ENCODE measurements at regions not wholly inside any gene's neighbourhood (a gene's known extent, or its start where the extent isn't known, plus 50 kb on each side); places are given as distances from the start of the nearest gene placed in this dataset.

DNA sequence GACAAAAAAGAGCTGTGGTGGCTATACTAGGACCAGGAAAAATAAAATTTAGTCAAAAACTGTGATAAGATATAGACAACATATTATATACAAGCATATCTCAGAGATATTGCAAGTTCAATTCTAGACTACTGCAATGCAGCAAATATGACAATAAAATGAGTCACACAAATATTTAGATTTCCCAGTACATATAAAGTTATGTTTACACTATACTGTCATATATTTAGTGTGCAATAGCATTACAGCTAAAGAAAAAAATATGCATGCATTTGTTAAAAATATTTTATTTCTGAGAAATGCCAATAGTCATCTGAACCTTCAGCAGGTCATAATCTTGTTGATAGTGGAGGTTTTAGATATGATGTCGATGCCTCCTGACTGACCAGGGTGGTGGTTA, 72.1 kb downstream of the AKR1C4 start:
- CTCF ChIA-PET: interaction anchor here (1.1 kb wide), 1 partner anchor 14 kb away, joined by 3 read pairs; no protein-coding TSS in a partner anchor

DNA sequence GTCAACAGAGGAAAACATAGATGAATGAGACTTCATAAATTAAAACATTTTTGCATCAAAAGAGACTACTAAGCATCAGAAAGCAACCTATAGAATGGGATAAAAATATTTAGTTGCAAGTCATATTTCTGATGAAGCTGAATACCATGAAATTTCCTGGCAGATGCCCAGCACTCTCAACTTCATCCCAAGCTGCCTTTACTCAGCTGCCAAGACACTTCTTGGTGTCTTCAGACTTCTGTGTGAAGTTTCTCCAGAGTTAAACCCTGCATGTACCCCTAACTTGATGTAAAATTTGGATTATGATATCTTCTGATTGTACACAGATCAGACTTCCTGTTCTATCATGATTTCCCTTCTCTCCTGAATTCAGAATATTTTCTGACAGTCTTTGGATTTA, 73.2 kb downstream of the AKR1C4 start:
- TF ChIP-seq WT1 (tag by site-specific recombination; IDR thresholded peaks at IDR 0.05) (no peak), ZSCAN16 (tag by site-specific recombination; IDR thresholded peaks at IDR 0.05) (no peak), GLI2 (tag by site-specific recombination; IDR thresholded peaks at IDR 0.05; ENCODE audit: borderline replicate concordance, low read depth) (no peak), ZNF571 (tag by site-specific recombination; IDR thresholded peaks at IDR 0.05) (no peak), ZSCAN23 (tag by site-specific recombination; IDR thresholded peaks at IDR 0.05) (no peak), ZNF529 (tag by site-specific recombination; IDR thresholded peaks at IDR 0.05; ENCODE audit: insufficient replicate concordance) (no peak), ZBTB20 (tag by site-specific recombination; IDR thresholded peaks at IDR 0.05) (no peak), ZNF19 (tag by site-specific recombination; IDR thresholded peaks at IDR 0.05; ENCODE audit: low read depth) (no peak), OVOL3 (tag by site-specific recombination; IDR thresholded peaks at IDR 0.05) (no peak), ZNF530 (tag by site-specific recombination; IDR thresholded peaks at IDR 0.05; ENCODE audit: low read depth) (no peak), ZNF701 (tag by site-specific recombination; IDR thresholded peaks at IDR 0.05) (no peak)
- TF ChIP-seq, protein P1, sequence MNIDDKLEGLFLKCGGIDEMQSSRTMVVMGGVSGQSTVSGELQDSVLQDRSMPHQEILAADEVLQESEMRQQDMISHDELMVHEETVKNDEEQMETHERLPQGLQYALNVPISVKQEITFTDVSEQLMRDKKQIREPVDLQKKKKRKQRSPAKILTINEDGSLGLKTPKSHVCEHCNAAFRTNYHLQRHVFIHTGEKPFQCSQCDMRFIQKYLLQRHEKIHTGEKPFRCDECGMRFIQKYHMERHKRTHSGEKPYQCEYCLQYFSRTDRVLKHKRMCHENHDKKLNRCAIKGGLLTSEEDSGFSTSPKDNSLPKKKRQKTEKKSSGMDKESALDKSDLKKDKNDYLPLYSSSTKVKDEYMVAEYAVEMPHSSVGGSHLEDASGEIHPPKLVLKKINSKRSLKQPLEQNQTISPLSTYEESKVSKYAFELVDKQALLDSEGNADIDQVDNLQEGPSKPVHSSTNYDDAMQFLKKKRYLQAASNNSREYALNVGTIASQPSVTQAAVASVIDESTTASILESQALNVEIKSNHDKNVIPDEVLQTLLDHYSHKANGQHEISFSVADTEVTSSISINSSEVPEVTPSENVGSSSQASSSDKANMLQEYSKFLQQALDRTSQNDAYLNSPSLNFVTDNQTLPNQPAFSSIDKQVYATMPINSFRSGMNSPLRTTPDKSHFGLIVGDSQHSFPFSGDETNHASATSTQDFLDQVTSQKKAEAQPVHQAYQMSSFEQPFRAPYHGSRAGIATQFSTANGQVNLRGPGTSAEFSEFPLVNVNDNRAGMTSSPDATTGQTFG (tag by site-specific recombination; IDR thresholded peaks at IDR 0.05; ENCODE audit: borderline replicate concordance): no peak
- TF ChIP-seq, protein P2, sequence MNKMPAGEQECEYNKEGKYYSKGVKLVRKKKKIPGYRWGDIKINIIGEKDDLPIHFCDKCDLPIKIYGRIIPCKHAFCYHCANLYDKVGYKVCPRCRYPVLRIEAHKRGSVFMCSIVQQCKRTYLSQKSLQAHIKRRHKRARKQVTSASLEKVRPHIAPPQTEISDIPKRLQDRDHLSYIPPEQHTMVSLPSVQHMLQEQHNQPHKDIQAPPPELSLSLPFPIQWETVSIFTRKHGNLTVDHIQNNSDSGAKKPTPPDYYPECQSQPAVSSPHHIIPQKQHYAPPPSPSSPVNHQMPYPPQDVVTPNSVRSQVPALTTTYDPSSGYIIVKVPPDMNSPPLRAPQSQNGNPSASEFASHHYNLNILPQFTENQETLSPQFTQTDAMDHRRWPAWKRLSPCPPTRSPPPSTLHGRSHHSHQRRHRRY (tag by site-specific recombination; IDR thresholded peaks at IDR 0.05): no peak
- TF ChIP-seq, protein P3, sequence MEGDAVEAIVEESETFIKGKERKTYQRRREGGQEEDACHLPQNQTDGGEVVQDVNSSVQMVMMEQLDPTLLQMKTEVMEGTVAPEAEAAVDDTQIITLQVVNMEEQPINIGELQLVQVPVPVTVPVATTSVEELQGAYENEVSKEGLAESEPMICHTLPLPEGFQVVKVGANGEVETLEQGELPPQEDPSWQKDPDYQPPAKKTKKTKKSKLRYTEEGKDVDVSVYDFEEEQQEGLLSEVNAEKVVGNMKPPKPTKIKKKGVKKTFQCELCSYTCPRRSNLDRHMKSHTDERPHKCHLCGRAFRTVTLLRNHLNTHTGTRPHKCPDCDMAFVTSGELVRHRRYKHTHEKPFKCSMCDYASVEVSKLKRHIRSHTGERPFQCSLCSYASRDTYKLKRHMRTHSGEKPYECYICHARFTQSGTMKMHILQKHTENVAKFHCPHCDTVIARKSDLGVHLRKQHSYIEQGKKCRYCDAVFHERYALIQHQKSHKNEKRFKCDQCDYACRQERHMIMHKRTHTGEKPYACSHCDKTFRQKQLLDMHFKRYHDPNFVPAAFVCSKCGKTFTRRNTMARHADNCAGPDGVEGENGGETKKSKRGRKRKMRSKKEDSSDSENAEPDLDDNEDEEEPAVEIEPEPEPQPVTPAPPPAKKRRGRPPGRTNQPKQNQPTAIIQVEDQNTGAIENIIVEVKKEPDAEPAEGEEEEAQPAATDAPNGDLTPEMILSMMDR (tag by site-specific recombination; IDR thresholded peaks at IDR 0.05): no peak
- Histone ChIP-seq H3K4me1 (ENCODE audit: control insufficient read depth, insufficient read depth, low read length) (no peaks in the 10 kb centered on the region), H3K27ac (ENCODE audit: extremely low read depth, low read depth, low read length) (no peak overlapping the region), H3K4me3 (ENCODE audit: low read depth, low read length) (no peak overlapping the region), H3K9me3 (ENCODE audit: control insufficient read depth, insufficient read depth, low read depth, low read length) (no peaks in the 10 kb centered on the region), H3K36me3 (ENCODE audit: control insufficient read depth in 2 of 2, insufficient read depth in 1 of 2, low read length in 2 of 2) (no peaks in the 10 kb centered on the region)
- ChIA-PET CTCF (no interaction called here), POLR2A (no interaction called here)

More for the DNA sequence above, 72.1 kb downstream of the AKR1C4 start:
- no peak overlapping the region for H3K27ac ChIP-seq (ENCODE audit: extremely low read depth, low read depth, low read length)
- POLR2A ChIA-PET: no interaction called here
- H3K4me1 ChIP-seq (ENCODE audit: control insufficient read depth, insufficient read depth, low read length): no peaks in the 10 kb centered on the region
- no peak for TF ChIP-seq YY1 (tag by site-specific recombination; IDR thresholded peaks at IDR 0.05)
- H3K36me3 ChIP-seq (ENCODE audit: control insufficient read depth in 2 of 2, insufficient read depth in 1 of 2, low read length in 2 of 2): no peaks in the 10 kb centered on the region
- H3K9me3 ChIP-seq (ENCODE audit: control insufficient read depth, insufficient read depth, low read depth, low read length): no peaks in the 10 kb centered on the region
- H3K4me3 ChIP-seq (ENCODE audit: low read depth, low read length): no peak overlapping the region

DNA sequence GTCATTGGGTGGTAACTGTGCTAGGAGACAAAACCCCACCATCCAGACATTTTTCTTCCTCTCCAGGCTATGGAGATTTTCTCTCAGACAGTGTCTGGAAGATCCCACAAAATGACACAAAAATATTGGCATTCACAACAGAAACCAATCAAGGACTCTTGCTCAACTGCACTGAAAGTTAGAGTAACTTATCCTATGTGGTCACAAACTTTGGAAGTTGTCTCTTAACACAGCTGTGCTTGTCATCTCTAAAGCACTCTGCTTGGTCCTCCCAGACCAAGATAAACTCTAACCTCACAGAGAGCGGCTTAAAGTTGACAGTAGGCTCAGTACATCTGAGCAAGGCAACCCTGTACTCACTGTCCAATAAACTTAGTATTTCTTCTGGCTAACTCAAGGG, 74.9 kb downstream of the AKR1C4 start:
- Histone ChIP-seq H3K4me1 (ENCODE audit: control insufficient read depth, insufficient read depth, low read length) (no peaks in the 10 kb centered on the region), H3K9me3 (ENCODE audit: control insufficient read depth, insufficient read depth, low read depth, low read length) (no peaks in the 10 kb centered on the region), H3K4me3 (ENCODE audit: low read depth, low read length) (no peak overlapping the region), H3K36me3 (ENCODE audit: control insufficient read depth in 2 of 2, insufficient read depth in 1 of 2, low read length in 2 of 2) (no peaks in the 10 kb centered on the region), H3K27ac (ENCODE audit: extremely low read depth, low read depth, low read length) (no peak overlapping the region)
- ChIA-PET CTCF (no interaction called here), POLR2A (no interaction called here)
- TF ChIP-seq ZNF341 (tag by site-specific recombination; IDR thresholded peaks at IDR 0.05; ENCODE audit: low read depth) (no peak), ZSCAN16 (tag by site-specific recombination; IDR thresholded peaks at IDR 0.05) (no peak), ZNF426 (tag by site-specific recombination; IDR thresholded peaks at IDR 0.05) (no peak), ZNF664 (tag by site-specific recombination; IDR thresholded peaks at IDR 0.05) (no peak), ZNF530 (tag by site-specific recombination; IDR thresholded peaks at IDR 0.05; ENCODE audit: low read depth) (no peak), ZNF292 (tag by site-specific recombination; IDR thresholded peaks at IDR 0.05; ENCODE audit: borderline replicate concordance, low read depth) (no peak), GFI1B (tag by site-specific recombination; IDR thresholded peaks at IDR 0.05) (no peak), REPIN1 (tag by site-specific recombination; IDR thresholded peaks at IDR 0.05; ENCODE audit: low read depth) (no peak), ZNF585B (tag by site-specific recombination; IDR thresholded peaks at IDR 0.05) (no peak)
